ENCODE measurements at regions not wholly inside any gene's neighbourhood (a gene's known extent, or its start where the extent isn't known, plus 50 kb on each side); places are given as distances from the start of the nearest gene placed in this dataset.

GRCh38 chr13:107497661-107498060 lies 717.7 kb downstream of the LIG4 start:
- H3K36me3 Mint-ChIP-seq = no peaks in the 10 kb centered on the region
- H3K27me3 Mint-ChIP-seq = no peaks in the 10 kb centered on the region
- POLR2A ChIA-PET (ENCODE audit: partially characterized antibody) = no interaction called here
- H3K27me3 ChIP-seq (ENCODE audit: insufficient read depth, low read length) = no peaks in the 10 kb centered on the region
- no peaks in the 10 kb centered on the region for H3K4me1 ChIP-seq (ENCODE audit: insufficient read depth, low read length)
- no peak overlapping the region for H3K4me3 Mint-ChIP-seq
- H3K36me3 ChIP-seq (ENCODE audit: insufficient read depth, low read length) = no peaks in the 10 kb centered on the region
- CTCF ChIA-PET (ENCODE audit: partially characterized antibody) = interaction anchor here (1.1 kb wide), 1 partner anchor 10 kb away, joined by 6 read pairs; no protein-coding TSS in a partner anchor
- H3K4me3 ChIP-seq (ENCODE audit: low read length in 2 of 2) = no peak overlapping the region
- no peaks in the 10 kb centered on the region for H3K4me1 Mint-ChIP-seq
- H3K27ac Mint-ChIP-seq = no peak overlapping the region
- peaks cover 0 to 4% (median 0%) of the 10 kb centered on the region in 8 donors for H3K9me3 Mint-ChIP-seq
- no peak overlapping the region for H3K27ac ChIP-seq (ENCODE audit: low read depth, low read length)
- no peaks in the 10 kb centered on the region for H3K9me3 ChIP-seq (ENCODE audit: control insufficient read depth in 1 of 2, low read length in 2 of 2)
- DNase-seq = no peak
- intact Hi-C loops (cut with micrococcal nuclease) = no loop called here

- H3K4me3 ChIP-seq (ENCODE audit: low read length in 2 of 2) = no peak overlapping the region
- Mint-ChIP-seq H3K9me3 (peaks cover 2 to 16% (median 10%) of the 10 kb centered on the region in 8 donors), H3K27me3 (no peaks in the 10 kb centered on the region), H3K4me1 (no peaks in the 10 kb centered on the region), H3K36me3 (no peaks in the 10 kb centered on the region), H3K27ac (no peak overlapping the region), H3K4me3 (no peak overlapping the region)
- H3K27ac ChIP-seq (ENCODE audit: low read depth, low read length) = no peak overlapping the region
- ChIA-PET CTCF (ENCODE audit: partially characterized antibody) (no interaction called here), POLR2A (ENCODE audit: partially characterized antibody) (no interaction called here)
- no peaks in the 10 kb centered on the region for H3K4me1 ChIP-seq (ENCODE audit: insufficient read depth, low read length)
- DNase-seq = no peak
- no peaks in the 10 kb centered on the region for H3K9me3 ChIP-seq (ENCODE audit: control insufficient read depth in 1 of 2, low read length in 2 of 2)
- intact Hi-C loops (cut with micrococcal nuclease) = no loop called here
- H3K27me3 ChIP-seq (ENCODE audit: insufficient read depth, low read length) = no peaks in the 10 kb centered on the region
- H3K36me3 ChIP-seq (ENCODE audit: insufficient read depth, low read length) = no peaks in the 10 kb centered on the region
Observed at GRCh38 chr13:107493266-107493665, 722.1 kb downstream of the LIG4 start.

GRCh38 chr13:107482688-107483087 lies 732.6 kb downstream of the LIG4 start:
- no peak overlapping the region for H3K4me3 ChIP-seq (ENCODE audit: low read length in 2 of 2)
- no peaks in the 10 kb centered on the region for H3K9me3 ChIP-seq (ENCODE audit: control insufficient read depth in 1 of 2, low read length in 2 of 2)
- H3K4me1 ChIP-seq (ENCODE audit: insufficient read depth, low read length) = no peaks in the 10 kb centered on the region
- Mint-ChIP-seq H3K27me3 (no peaks in the 10 kb centered on the region), H3K4me1 (no peaks in the 10 kb centered on the region), H3K4me3 (no peak overlapping the region), H3K27ac (no peak overlapping the region), H3K36me3 (no peaks in the 10 kb centered on the region), H3K9me3 (peaks cover 0 to 15% (median 3%) of the 10 kb centered on the region in 8 donors)
- H3K27ac ChIP-seq (ENCODE audit: low read depth, low read length) = no peak overlapping the region
- no peaks in the 10 kb centered on the region for H3K36me3 ChIP-seq (ENCODE audit: insufficient read depth, low read length)
- POLR2A ChIA-PET (ENCODE audit: partially characterized antibody) = no interaction called here
- no peaks in the 10 kb centered on the region for H3K27me3 ChIP-seq (ENCODE audit: insufficient read depth, low read length)
- intact Hi-C loops (cut with micrococcal nuclease) = no loop called here
- CTCF ChIA-PET (ENCODE audit: partially characterized antibody) = no interaction called here
- no peak for DNase-seq

- Histone ChIP-seq H3K9me3 (ENCODE audit: control insufficient read depth in 1 of 2, low read length in 2 of 2) (no peaks in the 10 kb centered on the region), H3K27me3 (ENCODE audit: insufficient read depth, low read length) (no peaks in the 10 kb centered on the region), H3K36me3 (ENCODE audit: insufficient read depth, low read length) (no peaks in the 10 kb centered on the region), H3K4me1 (ENCODE audit: insufficient read depth, low read length) (no peaks in the 10 kb centered on the region), H3K4me3 (ENCODE audit: low read length in 2 of 2) (no peak overlapping the region), H3K27ac (ENCODE audit: low read depth, low read length) (no peak overlapping the region)
- H3K4me1 Mint-ChIP-seq = no peaks in the 10 kb centered on the region
- no peak overlapping the region for H3K27ac Mint-ChIP-seq
- POLR2A ChIA-PET (ENCODE audit: partially characterized antibody) = no interaction called here
- H3K36me3 Mint-ChIP-seq = no peaks in the 10 kb centered on the region
- intact Hi-C loops (cut with micrococcal nuclease) = no loop called here
- no peaks in the 10 kb centered on the region for H3K27me3 Mint-ChIP-seq
- no peak for DNase-seq
- CTCF ChIA-PET (ENCODE audit: partially characterized antibody) = no interaction called here
- H3K9me3 Mint-ChIP-seq = peaks cover 0 to 9% (median 0%) of the 10 kb centered on the region in 8 donors
- H3K4me3 Mint-ChIP-seq = no peak overlapping the region
Observed at GRCh38 chr13:107480130-107480529, 735.2 kb downstream of the LIG4 start.

GRCh38 chr13:107477772-107478379 lies 737.5 kb downstream of the LIG4 start:
- Mint-ChIP-seq H3K9me3 (peaks cover 0 to 9% (median 5%) of the 10 kb centered on the region in 8 donors), H3K27me3 (no peaks in the 10 kb centered on the region), H3K27ac (no peak overlapping the region), H3K36me3 (no peaks in the 10 kb centered on the region), H3K4me3 (no peak overlapping the region), H3K4me1 (no peaks in the 10 kb centered on the region)
- H3K36me3 ChIP-seq (ENCODE audit: insufficient read depth, low read length) = no peaks in the 10 kb centered on the region
- ChIA-PET POLR2A (ENCODE audit: partially characterized antibody) (no interaction called here), CTCF (ENCODE audit: partially characterized antibody) (no interaction called here)
- no peak overlapping the region for H3K27ac ChIP-seq (ENCODE audit: low read depth, low read length)
- no peak overlapping the region for H3K4me3 ChIP-seq (ENCODE audit: low read length in 2 of 2)
- DNase-seq = no peak
- no peaks in the 10 kb centered on the region for H3K27me3 ChIP-seq (ENCODE audit: insufficient read depth, low read length)
- no peaks in the 10 kb centered on the region for H3K4me1 ChIP-seq (ENCODE audit: insufficient read depth, low read length)
- intact Hi-C loops (cut with micrococcal nuclease) = no loop called here
- no peaks in the 10 kb centered on the region for H3K9me3 ChIP-seq (ENCODE audit: control insufficient read depth in 1 of 2, low read length in 2 of 2)

GRCh38 chr13:107475753-107476453 lies 739.4 kb downstream of the LIG4 start:
- Histone ChIP-seq H3K4me3 (ENCODE audit: low read length in 2 of 2) (no peak overlapping the region), H3K36me3 (ENCODE audit: insufficient read depth, low read length) (no peaks in the 10 kb centered on the region), H3K27me3 (ENCODE audit: insufficient read depth, low read length) (no peaks in the 10 kb centered on the region), H3K27ac (ENCODE audit: low read depth, low read length) (no peak overlapping the region), H3K9me3 (ENCODE audit: control insufficient read depth in 1 of 2, low read length in 2 of 2) (no peaks in the 10 kb centered on the region), H3K4me1 (ENCODE audit: insufficient read depth, low read length) (no peaks in the 10 kb centered on the region)
- intact Hi-C loops (cut with micrococcal nuclease) = no loop called here
- CTCF ChIA-PET (ENCODE audit: partially characterized antibody) = no interaction called here
- Mint-ChIP-seq H3K4me3 (no peak overlapping the region), H3K9me3 (peaks cover 0 to 21% (median 7%) of the 10 kb centered on the region in 8 donors), H3K4me1 (no peaks in the 10 kb centered on the region), H3K27me3 (no peaks in the 10 kb centered on the region), H3K36me3 (no peaks in the 10 kb centered on the region), H3K27ac (no peak overlapping the region)
- POLR2A ChIA-PET (ENCODE audit: partially characterized antibody) = no interaction called here
- no peak for DNase-seq

GRCh38 chr13:107473253-107473652 lies 742.1 kb downstream of the LIG4 start:
- CTCF ChIA-PET (ENCODE audit: partially characterized antibody) = no interaction called here
- H3K27me3 ChIP-seq (ENCODE audit: insufficient read depth, low read length) = no peaks in the 10 kb centered on the region
- Mint-ChIP-seq H3K27me3 (no peaks in the 10 kb centered on the region), H3K9me3 (peaks cover 0 to 21% (median 8%) of the 10 kb centered on the region in 8 donors), H3K36me3 (no peaks in the 10 kb centered on the region), H3K27ac (no peak overlapping the region), H3K4me1 (no peaks in the 10 kb centered on the region), H3K4me3 (no peak overlapping the region)
- no peak overlapping the region for H3K4me3 ChIP-seq (ENCODE audit: low read length in 2 of 2)
- no peaks in the 10 kb centered on the region for H3K4me1 ChIP-seq (ENCODE audit: insufficient read depth, low read length)
- POLR2A ChIA-PET (ENCODE audit: partially characterized antibody) = no interaction called here
- no peaks in the 10 kb centered on the region for H3K36me3 ChIP-seq (ENCODE audit: insufficient read depth, low read length)
- no peak overlapping the region for H3K27ac ChIP-seq (ENCODE audit: low read depth, low read length)
- intact Hi-C loops (cut with micrococcal nuclease) = no loop called here
- no peaks in the 10 kb centered on the region for H3K9me3 ChIP-seq (ENCODE audit: control insufficient read depth in 1 of 2, low read length in 2 of 2)
- DNase-seq = no peak

Data from CD4-positive, alpha-beta memory T cell (primary cell).